ENCODE measurements at regions not wholly inside any gene's neighbourhood (a gene's known extent, or its start where the extent isn't known, plus 50 kb on each side); places are given as distances from the start of the nearest gene placed in this dataset.

DNA sequence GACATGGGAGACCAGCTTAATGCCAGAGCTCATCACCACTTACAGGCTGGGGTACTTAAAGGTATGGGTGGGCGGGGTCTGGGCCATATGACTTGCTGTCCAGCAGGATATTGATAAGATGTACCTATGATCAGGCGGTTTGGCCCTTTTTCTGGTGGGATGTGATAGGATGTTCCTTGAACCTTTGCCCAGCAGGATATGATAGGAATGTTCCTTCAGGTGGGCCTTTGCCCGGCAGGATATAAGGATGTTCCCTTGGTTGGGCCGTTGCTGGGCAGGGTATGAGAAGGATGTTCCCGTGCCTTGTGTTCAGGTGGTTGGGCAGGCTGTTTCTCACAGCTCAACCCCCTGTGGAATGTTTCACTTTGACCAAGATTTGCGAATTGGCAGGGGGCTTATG, 187.2 kb upstream of the CXCL12 start:
- Histone ChIP-seq H3K4me2 (ENCODE audit: unreplicated experiment) (no peak overlapping the region), H3K36me3 (ENCODE audit: low read depth) (no peaks in the 10 kb centered on the region), H3K9me2 (ENCODE audit: insufficient read depth) (no peaks in the 10 kb centered on the region), H3K27me3 (replicated peaks; ENCODE audit: insufficient read depth) (no peaks in the 10 kb centered on the region), H2AFZ (no peak overlapping the region), H3F3A (ENCODE audit: insufficient read depth) (peaks cover 35% of the 10 kb centered on the region), H3K9me3 (ENCODE audit: low read depth) (no peaks in the 10 kb centered on the region), H3K4me1 (ENCODE audit: insufficient read depth) (peaks cover 42% of the 10 kb centered on the region), H3K9ac (no peak overlapping the region), H3K27ac (no peak overlapping the region), H4K20me1 (ENCODE audit: insufficient read depth) (no peaks in the 10 kb centered on the region), H3K4me3 (no peak overlapping the region), H3K79me2 (ENCODE audit: insufficient read depth) (no peaks in the 10 kb centered on the region)
- TF ChIP-seq EZH2phosphoT487 (IDR thresholded peaks at IDR 0.05; ENCODE audit: insufficient read depth, low read depth): no peak
- no peak for TF ChIP-seq EZH2 (IDR thresholded peaks at IDR 0.05; ENCODE audit: insufficient read depth, poor library complexity, severe bottlenecking)
- in situ Hi-C loops (cut with MboI): no loop called here
- WGBS, 2 experiments (ENCODE audit: low coverage in 1 of 2, low lambda C conversion rate in 2 of 2, missing lambda C conversion rate in 2 of 2): 95 to 98% methylated on average over 6 of the region's 6 CpGs
- no peak for DNase-seq

DNA sequence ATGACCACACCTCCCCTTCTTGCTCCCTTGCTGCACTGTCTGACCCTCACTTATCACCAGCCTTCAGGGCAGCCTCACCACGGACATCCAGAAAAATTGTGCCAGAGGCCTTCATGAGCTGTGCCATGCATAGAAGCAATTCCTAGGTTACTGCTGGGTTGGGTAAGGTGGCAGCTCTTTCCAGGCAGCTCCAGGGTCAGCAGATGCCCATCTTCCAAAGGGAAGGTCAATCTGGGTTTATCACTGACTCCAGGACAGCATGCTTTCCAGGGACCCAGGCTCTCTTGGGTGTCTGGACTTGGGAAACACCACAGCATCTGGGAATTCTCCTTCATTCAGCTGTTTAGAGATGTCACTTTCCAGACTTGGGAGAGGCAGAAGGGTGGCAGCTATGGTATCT, 188.9 kb upstream of the CXCL12 start:
- no peaks in the 10 kb centered on the region for H3K79me2 ChIP-seq (ENCODE audit: insufficient read depth)
- no peaks in the 10 kb centered on the region for H3K27me3 ChIP-seq (replicated peaks; ENCODE audit: insufficient read depth)
- H3K9ac ChIP-seq: no peak overlapping the region
- no peak overlapping the region for H3K4me3 ChIP-seq
- no peaks in the 10 kb centered on the region for H4K20me1 ChIP-seq (ENCODE audit: insufficient read depth)
- H3F3A ChIP-seq (ENCODE audit: insufficient read depth): peaks cover 18% of the 10 kb centered on the region
- TF ChIP-seq EZH2 (IDR thresholded peaks at IDR 0.05; ENCODE audit: insufficient read depth, poor library complexity, severe bottlenecking) (no peak), EZH2phosphoT487 (IDR thresholded peaks at IDR 0.05; ENCODE audit: insufficient read depth, low read depth) (no peak)
- DNase-seq: no peak
- no peaks in the 10 kb centered on the region for H3K9me3 ChIP-seq (ENCODE audit: low read depth)
- no peak overlapping the region for H2AFZ ChIP-seq
- in situ Hi-C loops (cut with MboI): no loop called here
- H3K36me3 ChIP-seq (ENCODE audit: low read depth): no peaks in the 10 kb centered on the region
- no peaks in the 10 kb centered on the region for H3K9me2 ChIP-seq (ENCODE audit: insufficient read depth)
- H3K27ac ChIP-seq: no peak overlapping the region
- H3K4me2 ChIP-seq (ENCODE audit: unreplicated experiment): no peak overlapping the region
- 67 to 69% methylated on average over 1 of the region's 1 CpG for WGBS, 2 experiments (ENCODE audit: low coverage in 1 of 2, low lambda C conversion rate in 2 of 2, missing lambda C conversion rate in 2 of 2)
- H3K4me1 ChIP-seq (ENCODE audit: insufficient read depth): peaks cover 25% of the 10 kb centered on the region

DNA sequence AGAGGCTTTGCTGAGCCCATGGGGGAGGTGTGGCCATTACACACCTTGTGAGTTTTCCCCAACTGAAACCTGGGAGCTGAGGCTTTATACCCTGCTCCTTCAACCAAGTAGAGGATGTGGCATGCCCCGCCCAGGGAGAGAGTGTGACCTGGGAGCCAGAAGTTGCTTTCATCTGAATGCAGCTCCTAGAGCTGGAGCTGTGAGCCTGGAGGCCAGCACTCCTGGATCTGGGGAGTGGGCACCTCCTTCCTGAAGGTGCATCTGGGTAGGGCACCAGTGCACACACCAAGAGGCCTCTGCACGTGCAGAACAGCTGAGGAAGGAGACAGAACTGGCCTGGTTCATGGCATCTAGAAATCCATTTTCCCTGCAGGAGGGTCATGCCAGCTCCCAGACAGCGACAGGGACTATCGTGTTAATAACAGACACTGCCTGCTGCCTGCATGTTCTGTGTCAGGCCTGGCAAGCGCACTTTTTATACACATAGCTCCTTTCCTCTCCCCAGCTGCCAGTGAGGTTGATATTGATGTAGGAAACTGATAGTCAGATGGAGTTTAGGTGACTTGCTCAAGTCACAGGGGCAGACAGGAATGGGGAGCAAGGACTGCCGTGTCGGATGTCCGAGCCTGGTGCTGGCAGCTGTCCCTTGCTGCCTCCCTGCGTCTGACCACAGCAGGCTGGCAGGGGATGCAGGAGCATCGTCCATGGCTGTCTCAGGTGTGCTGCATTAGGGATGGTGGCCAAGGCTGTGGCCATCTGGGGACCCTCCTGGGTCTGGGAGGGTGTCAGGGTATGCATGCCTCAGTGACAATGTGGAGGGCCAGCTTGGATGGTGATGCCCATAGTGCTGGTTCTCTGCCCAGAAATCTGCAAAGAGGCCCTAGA, 189.9 kb upstream of the CXCL12 start:
- in situ Hi-C loops (cut with MboI): no loop called here
- TF ChIP-seq EZH2phosphoT487 (IDR thresholded peaks at IDR 0.05; ENCODE audit: insufficient read depth, low read depth): no peak
- TF ChIP-seq EZH2 (IDR thresholded peaks at IDR 0.05; ENCODE audit: insufficient read depth, poor library complexity, severe bottlenecking): no peak
- Histone ChIP-seq H3K27me3 (replicated peaks; ENCODE audit: insufficient read depth) (no peaks in the 10 kb centered on the region), H3K4me1 (ENCODE audit: insufficient read depth) (peaks cover 16% of the 10 kb centered on the region), H3K79me2 (ENCODE audit: insufficient read depth) (no peaks in the 10 kb centered on the region), H3F3A (ENCODE audit: insufficient read depth) (peaks cover 9% of the 10 kb centered on the region), H3K9me3 (ENCODE audit: low read depth) (no peaks in the 10 kb centered on the region), H3K36me3 (ENCODE audit: low read depth) (no peaks in the 10 kb centered on the region), H2AFZ (no peak overlapping the region), H4K20me1 (ENCODE audit: insufficient read depth) (no peaks in the 10 kb centered on the region), H3K9me2 (ENCODE audit: insufficient read depth) (no peaks in the 10 kb centered on the region), H3K4me3 (no peak overlapping the region), H3K4me2 (ENCODE audit: unreplicated experiment) (no peak overlapping the region), H3K9ac (no peak overlapping the region), H3K27ac (no peak overlapping the region)
- 92 to 94% methylated on average over 10 of the region's 10 CpGs for WGBS, 2 experiments (ENCODE audit: low coverage in 1 of 2, low lambda C conversion rate in 2 of 2, missing lambda C conversion rate in 2 of 2)
- DNase-seq: no peak

DNA sequence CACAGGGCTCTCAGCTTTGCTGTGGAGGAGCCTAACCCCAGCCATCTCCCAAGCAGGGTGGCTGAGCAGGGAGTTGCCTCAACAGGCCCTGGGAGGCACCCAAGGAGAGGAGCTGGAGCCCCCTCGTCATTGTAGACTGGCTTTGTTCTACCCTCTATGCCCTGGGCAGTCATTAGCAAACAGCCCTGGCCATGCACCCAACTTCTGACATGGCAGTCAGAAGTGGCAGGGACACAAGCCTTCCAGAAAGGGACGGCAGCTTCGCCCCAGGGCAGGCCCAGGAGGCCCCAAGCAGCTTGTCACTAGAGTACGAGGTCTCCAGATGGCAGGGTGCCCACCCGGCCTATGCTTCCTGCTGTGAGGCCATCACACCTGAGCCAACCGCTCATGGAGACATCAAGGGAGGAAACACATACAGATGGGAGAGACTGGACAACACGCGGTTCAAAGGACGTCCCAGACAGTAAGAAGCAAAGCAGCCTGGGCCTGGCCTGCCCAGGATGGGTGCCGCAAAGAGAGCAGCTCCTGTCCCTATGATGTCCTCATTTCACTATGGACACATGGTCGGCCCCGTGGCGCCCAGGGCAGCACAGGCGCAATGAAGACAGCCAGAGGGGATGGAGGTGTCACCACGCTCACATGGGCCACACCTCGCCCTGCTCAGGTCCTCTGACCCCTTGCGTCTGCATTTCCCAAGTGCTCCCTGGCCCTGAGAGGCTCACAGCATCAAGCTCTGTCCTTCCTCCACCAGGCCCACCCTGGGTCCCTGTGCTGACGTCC, 190.9 kb upstream of the CXCL12 start:
- peaks cover 8% of the 10 kb centered on the region for H3K4me1 ChIP-seq (ENCODE audit: insufficient read depth)
- H3K27ac ChIP-seq: no peak overlapping the region
- no peaks in the 10 kb centered on the region for H3F3A ChIP-seq (ENCODE audit: insufficient read depth)
- H3K9me2 ChIP-seq (ENCODE audit: insufficient read depth): no peaks in the 10 kb centered on the region
- H3K4me2 ChIP-seq (ENCODE audit: unreplicated experiment): no peak overlapping the region
- no peaks in the 10 kb centered on the region for H3K9me3 ChIP-seq (ENCODE audit: low read depth)
- no peaks in the 10 kb centered on the region for H3K27me3 ChIP-seq (replicated peaks; ENCODE audit: insufficient read depth)
- no peak overlapping the region for H3K4me3 ChIP-seq
- no peaks in the 10 kb centered on the region for H3K79me2 ChIP-seq (ENCODE audit: insufficient read depth)
- no peaks in the 10 kb centered on the region for H3K36me3 ChIP-seq (ENCODE audit: low read depth)
- WGBS, 2 experiments (ENCODE audit: low coverage in 1 of 2, low lambda C conversion rate in 2 of 2, missing lambda C conversion rate in 2 of 2): 92% methylated on average over 18 of the region's 18 CpGs
- no peak for TF ChIP-seq EZH2phosphoT487 (IDR thresholded peaks at IDR 0.05; ENCODE audit: insufficient read depth, low read depth)
- no peak for TF ChIP-seq EZH2 (IDR thresholded peaks at IDR 0.05; ENCODE audit: insufficient read depth, poor library complexity, severe bottlenecking)
- no peak for DNase-seq
- in situ Hi-C loops (cut with MboI): no loop called here
- no peaks in the 10 kb centered on the region for H4K20me1 ChIP-seq (ENCODE audit: insufficient read depth)
- no peak overlapping the region for H2AFZ ChIP-seq
- H3K9ac ChIP-seq: no peak overlapping the region
